C1 segment of cervical spinal cord (tissue), 14 donors: ENCODE measurements at regions not wholly inside any gene's neighbourhood (a gene's known extent, or its start where the extent isn't known, plus 50 kb on each side); places are given as distances from the start of the nearest gene placed in this dataset.

Source experiments
- DNase-seq, 14 donors: peaks; one replicate each; lab custom pipeline; 2025; lab: John Stamatoyannopoulos, UW

GRCh38 chr11:106400949-106401570 lies 323.6 kb downstream of the AASDHPPT start:
- DNase-seq = no peak

- DNase-seq = no peak
Observed at GRCh38 chr11:106403751-106404150, 326.3 kb downstream of the AASDHPPT start.

GRCh38 chr11:106409222-106409621 lies 331.8 kb downstream of the AASDHPPT start:
- no peak for DNase-seq

GRCh38 chr11:106409671-106410070 lies 332.2 kb downstream of the AASDHPPT start:
- no peak for DNase-seq

GRCh38 chr11:106410902-106411301 lies 333.4 kb downstream of the AASDHPPT start:
- no peak for DNase-seq

GRCh38 chr11:106413222-106413621 lies 335.8 kb downstream of the AASDHPPT start:
- no peak for DNase-seq

GRCh38 chr11:106415510-106415909 lies 338.0 kb downstream of the AASDHPPT start:
- no peak for DNase-seq

- peak in 1 of 14 donors; percentile 69 for DNase-seq
Observed at GRCh38 chr11:106418791-106419190, 341.3 kb downstream of the AASDHPPT start.

GRCh38 chr11:106420048-106420665 lies 342.7 kb downstream of the AASDHPPT start:
- DNase-seq = no peak

GRCh38 chr11:106420686-106421085 lies 343.2 kb downstream of the AASDHPPT start:
- no peak for DNase-seq

GRCh38 chr11:106421676-106422292 lies 344.3 kb downstream of the AASDHPPT start:
- DNase-seq = no peak

GRCh38 chr11:106422583-106422982 lies 345.1 kb downstream of the AASDHPPT start:
- DNase-seq = no peak

- no peak for DNase-seq
Observed at GRCh38 chr11:106424111-106424510, 346.6 kb downstream of the AASDHPPT start.

- DNase-seq = no peak
Observed at GRCh38 chr11:106425819-106426218, 348.4 kb downstream of the AASDHPPT start.

- no peak for DNase-seq
Observed at GRCh38 chr11:106426696-106427095, 349.2 kb downstream of the AASDHPPT start.

GRCh38 chr11:106427736-106428135 lies 350.3 kb downstream of the AASDHPPT start:
- DNase-seq = no peak

- DNase-seq = no peak
Observed at GRCh38 chr11:106442032-106442431, 364.6 kb downstream of the AASDHPPT start.

GRCh38 chr11:106446302-106446701 lies 368.8 kb downstream of the AASDHPPT start:
- no peak for DNase-seq

- no peak for DNase-seq
Observed at GRCh38 chr11:106446955-106447354, 369.5 kb downstream of the AASDHPPT start.

- no peak for DNase-seq
Observed at GRCh38 chr11:106447631-106448191, 370.2 kb downstream of the AASDHPPT start.

GRCh38 chr11:106449763-106450162 lies 372.3 kb downstream of the AASDHPPT start:
- DNase-seq = no peak

- no peak for DNase-seq
Observed at GRCh38 chr11:106451228-106451922, 373.9 kb downstream of the AASDHPPT start.
